WTC11 (cell line): ENCODE measurements at regions not wholly inside any gene's neighbourhood (a gene's known extent, or its start where the extent isn't known, plus 50 kb on each side); places are given as distances from the start of the nearest gene placed in this dataset.

Experiments used
- ATAC-seq: fragments of 200-7000 bp; cut with Tn5 transposase; 2 replicates; pipeline ENCODE4 v1.10.0; 2021; ENCODE audit warnings: mild to moderate bottlenecking, moderate library complexity
- CTCF ChIA-PET: fragments of 300-600 bp; sonication (Branson Sonifier 250); formaldehyde crosslinking; loops from one replicate; lab custom pipeline; 2021; ENCODE audit warnings: antibody characterized with exemption; lab: Charles Lee
- POLR2A ChIA-PET: fragments of 350-600 bp; sonication (Branson Sonifier 250); formaldehyde crosslinking; loops from one replicate; lab custom pipeline; 2021; ENCODE audit warnings: antibody characterized with exemption; lab: Charles Lee
- DNase-seq: peaks from one replicate; pipeline ENCODE4 v3.0.0; 2021; ENCODE audit warnings: low spot score
- H3K27ac Mint-ChIP-seq: 2 replicates; pipeline ENCODE4 v1.8.0; 2021; ENCODE audit warnings: mixed read lengths
- H3K27me3 Mint-ChIP-seq: 2 replicates; pipeline ENCODE4 v1.8.0; 2021; ENCODE audit warnings: low read depth, mild to moderate bottlenecking, moderate library complexity, mixed read lengths
- H3K36me3 Mint-ChIP-seq: 2 replicates; pipeline ENCODE4 v1.8.0; 2021; ENCODE audit warnings: mixed read lengths
- H3K4me1 Mint-ChIP-seq: 2 replicates; pipeline ENCODE4 v1.8.0; 2022; ENCODE audit warnings: mixed read lengths
- H3K4me3 Mint-ChIP-seq: 2 replicates; pipeline ENCODE4 v1.8.0; 2021; ENCODE audit warnings: mild to moderate bottlenecking, moderate library complexity, mixed read lengths
- H3K9me3 Mint-ChIP-seq: 2 replicates; pipeline ENCODE4 v1.8.0; 2021; ENCODE audit warnings: mixed read lengths
- CREB1 ChIP-seq: sonication (generic); formaldehyde crosslinking; IDR thresholded peaks from 2 replicates; pipeline ENCODE4 v1.8.0; 2023; ENCODE audit warnings: mild to moderate bottlenecking, missing genetic modification reagents
- ELF4 ChIP-seq: sonication (generic); formaldehyde crosslinking; IDR thresholded peaks from 2 replicates; pipeline ENCODE4 v1.8.1; 2022; ENCODE audit warnings: low read depth, mild to moderate bottlenecking, moderate library complexity, missing genetic modification reagents
- ETV6 ChIP-seq: sonication (generic); formaldehyde crosslinking; IDR thresholded peaks from 2 replicates; pipeline ENCODE4 v1.8.1; 2022; ENCODE audit warnings: mild to moderate bottlenecking, missing genetic modification reagents
- FOXK1 ChIP-seq: sonication (generic); formaldehyde crosslinking; IDR thresholded peaks from 2 replicates; pipeline ENCODE4 v1.8.0; 2022; ENCODE audit warnings: mild to moderate bottlenecking, moderate library complexity, missing genetic modification reagents
- MXD4 ChIP-seq: fragments of 250-450 bp; sonication (Bioruptor Pico); IDR thresholded peaks from 2 replicates; pipeline ENCODE4 v1.8.0; 2021; ENCODE audit warnings: mild to moderate bottlenecking, moderate library complexity, borderline replicate concordance
- NFE2L1 ChIP-seq: sonication (generic); formaldehyde crosslinking; IDR thresholded peaks from 2 replicates; pipeline ENCODE4 v1.8.1; 2023; ENCODE audit warnings: missing genetic modification reagents
- NR3C1 ChIP-seq: sonication (generic); formaldehyde crosslinking; conservative IDR thresholded peaks from 2 replicates; pipeline ENCODE4 v1.8.1; 2023; ENCODE audit warnings: low read depth, mild to moderate bottlenecking, missing genetic modification reagents
- PRRX2 ChIP-seq: fragments of 250-450 bp; sonication (Bioruptor Pico); IDR thresholded peaks from 2 replicates; pipeline ENCODE4 v1.8.0; 2021; ENCODE audit warnings: mild to moderate bottlenecking
- RELA ChIP-seq: sonication (generic); formaldehyde crosslinking; IDR thresholded peaks from 2 replicates; pipeline ENCODE4 v1.8.1; 2022; ENCODE audit warnings: missing genetic modification reagents, mild to moderate bottlenecking, borderline replicate concordance
- RORB ChIP-seq: fragments of 250-450 bp; sonication (Bioruptor Pico); IDR thresholded peaks from 2 replicates; pipeline ENCODE4 v1.9.0; 2021; ENCODE audit warnings: mild to moderate bottlenecking
- TEAD1 ChIP-seq: sonication (generic); formaldehyde crosslinking; IDR thresholded peaks from 2 replicates; pipeline ENCODE4 v1.8.0; 2022; ENCODE audit warnings: mild to moderate bottlenecking, missing genetic modification reagents
- ZNF121 ChIP-seq: sonication (generic); formaldehyde crosslinking; IDR thresholded peaks from 2 replicates; pipeline ENCODE4 v1.8.0; 2023; ENCODE audit warnings: missing genetic modification reagents
- ZNF219 ChIP-seq: sonication (generic); formaldehyde crosslinking; IDR thresholded peaks from 2 replicates; pipeline ENCODE4 v1.8.0; 2023; ENCODE audit warnings: missing genetic modification reagents, mild to moderate bottlenecking, borderline replicate concordance
- ZNF317 ChIP-seq: sonication (generic); formaldehyde crosslinking; IDR thresholded peaks from 2 replicates; pipeline ENCODE4 v1.8.1; 2023; ENCODE audit warnings: low read depth, mild to moderate bottlenecking, moderate library complexity, missing genetic modification reagents, borderline replicate concordance
- ZNF423 ChIP-seq: fragments of 250-450 bp; sonication (Bioruptor Pico); IDR thresholded peaks from 2 replicates; pipeline ENCODE4 v2.1.2; 2022; ENCODE audit warnings: mild to moderate bottlenecking, moderate library complexity
- ZNF671 ChIP-seq: fragments of 250-450 bp; sonication (Bioruptor Pico); IDR thresholded peaks from 2 replicates; pipeline ENCODE4 v1.8.0; 2021; ENCODE audit warnings: mild to moderate bottlenecking
- TF ChIP-seq, protein P1 (sequence below): fragments of 250-450 bp; sonication (Bioruptor Pico); conservative IDR thresholded peaks from 2 replicates; pipeline ENCODE4 v1.9.0; 2021; ENCODE audit warnings: mild to moderate bottlenecking

GRCh38 chr9:78970375-78970774 is 601.4 kb upstream of the TLE4 start:
- H3K36me3 Mint-ChIP-seq, result peaks cover 15% of the 10 kb centered on the region
- ChIA-PET CTCF (interaction anchor here (1.0 kb wide), 1 partner anchor 9 kb away, joined by 3 read pairs; no protein-coding TSS in a partner anchor), POLR2A (interaction anchor here (1.2 kb wide), 1 partner anchor 12 kb away, joined by 3 read pairs; no protein-coding TSS in a partner anchor)
- H3K4me1 Mint-ChIP-seq, result peaks cover 69% of the 10 kb centered on the region
- H3K4me3 Mint-ChIP-seq, result 0 out of 2 replicates have a peak overlapping the region, but pooled peaks have one; percentile 4
- TF ChIP-seq NFE2L1 (CRISPR knock-in tag) (peak; percentile 79; the same call in 1 of the 2 replicates), RORB (CRISPR knock-in tag) (no peak)
- DNase-seq (no peak), ATAC-seq (no peak; the same call in 1 of the 2 replicates)
- H3K9me3 Mint-ChIP-seq, result peaks cover 18% of the 10 kb centered on the region
- H3K27ac Mint-ChIP-seq, result peak overlapping the region; percentile 50; the same call in 1 of the 2 replicates
- no peaks in the 10 kb centered on the region for H3K27me3 Mint-ChIP-seq

GRCh38 chr9:78971540-78971939 is 600.2 kb upstream of the TLE4 start:
- Mint-ChIP-seq H3K4me1 (peaks cover 76% of the 10 kb centered on the region), H3K27me3 (no peaks in the 10 kb centered on the region), H3K9me3 (peaks cover 18% of the 10 kb centered on the region), H3K4me3 (peak overlapping the region; percentile 27), H3K27ac (peak overlapping the region; percentile 96), H3K36me3 (peaks cover 15% of the 10 kb centered on the region)
- ATAC-seq (peak; percentile 28), DNase-seq (no peak)
- TF ChIP-seq ZNF423 (0 out of 2 replicates have a peak, but pooled peaks have one; percentile 5), ZNF121 (CRISPR knock-in tag) (peak; percentile 84), FOXK1 (CRISPR knock-in tag) (no peak)
- TF ChIP-seq, protein P1, sequence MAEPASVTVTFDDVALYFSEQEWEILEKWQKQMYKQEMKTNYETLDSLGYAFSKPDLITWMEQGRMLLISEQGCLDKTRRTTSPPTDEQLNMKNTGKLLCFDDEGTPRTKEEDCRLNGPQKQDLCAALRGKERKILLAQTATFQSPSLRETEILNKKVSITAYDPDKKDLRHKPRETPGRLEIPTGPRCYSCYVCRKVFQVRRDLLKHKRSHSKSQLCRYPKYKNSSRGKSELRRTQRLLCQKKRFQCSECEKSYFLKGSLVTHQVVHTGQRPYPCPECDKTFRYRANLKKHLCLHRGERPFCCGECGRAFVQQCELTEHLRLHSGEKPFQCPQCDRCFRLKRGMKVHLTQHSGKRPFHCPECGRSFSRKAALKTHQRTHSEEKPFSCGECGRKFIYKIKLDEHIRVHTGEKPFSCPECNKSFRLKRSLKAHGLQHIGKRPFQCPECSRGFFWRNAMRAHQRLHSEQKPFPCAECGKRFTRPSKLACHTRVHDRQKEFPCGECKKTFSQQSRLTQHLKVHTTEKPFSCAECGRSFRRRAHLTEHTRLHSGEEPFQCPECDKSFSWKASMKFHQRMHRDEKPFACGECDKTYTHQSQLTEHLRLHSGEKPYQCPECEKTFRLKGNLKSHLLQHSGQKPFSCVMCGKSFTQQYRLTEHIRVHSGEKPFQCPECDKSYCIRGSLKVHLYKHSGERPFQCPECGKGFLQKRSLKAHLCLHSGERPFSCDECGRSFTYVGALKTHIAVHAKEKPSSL (CRISPR knock-in tag), result no peak
- ChIA-PET POLR2A (no interaction called here), CTCF (interaction anchor here (1.3 to 1.4 kb wide), 2 partner anchors 158 to 283 kb away, joined by 3 to 7 read pairs; no protein-coding TSS in a partner anchor)

GRCh38 chr9:78972303-78972999 is 599.3 kb upstream of the TLE4 start:
- H3K4me3 Mint-ChIP-seq, result peak overlapping the region; percentile 1; the same call in 1 of the 2 replicates
- H3K36me3 Mint-ChIP-seq, result peaks cover 13% of the 10 kb centered on the region
- CTCF ChIA-PET, result interaction anchor here (0.9 to 1.4 kb wide), 6 partner anchors 13 to 459 kb away, joined by 3 to 7 read pairs (median 4); no protein-coding TSS in a partner anchor
- H3K27ac Mint-ChIP-seq, result peak overlapping the region; percentile 97
- no peaks in the 10 kb centered on the region for H3K27me3 Mint-ChIP-seq
- peaks cover 82% of the 10 kb centered on the region for H3K4me1 Mint-ChIP-seq
- H3K9me3 Mint-ChIP-seq, result peaks cover 14% of the 10 kb centered on the region
- TF ChIP-seq TEAD1 (CRISPR knock-in tag) (peak; percentile 48; the same call in 1 of the 2 replicates), ETV6 (CRISPR knock-in tag) (no peak)
- POLR2A ChIA-PET, result no interaction called here
- ATAC-seq (peak; percentile 86), DNase-seq (no peak)

GRCh38 chr9:78973907-78974306 is 597.9 kb upstream of the TLE4 start:
- Mint-ChIP-seq H3K9me3 (peaks cover 5% of the 10 kb centered on the region), H3K27ac (0 out of 2 replicates have a peak overlapping the region, but pooled peaks have one; percentile 30), H3K27me3 (no peaks in the 10 kb centered on the region), H3K36me3 (peaks cover 3% of the 10 kb centered on the region), H3K4me1 (peaks cover 81% of the 10 kb centered on the region), H3K4me3 (no peak overlapping the region)
- ChIA-PET CTCF (no interaction called here), POLR2A (no interaction called here)
- DNase-seq, result no peak
- no peak for ATAC-seq
- TF ChIP-seq ELF4 (CRISPR knock-in tag) (no peak), ZNF317 (CRISPR knock-in tag) (no peak), ZNF219 (CRISPR knock-in tag) (no peak), MXD4 (CRISPR knock-in tag) (no peak), PRRX2 (no peak), RELA (CRISPR knock-in tag) (no peak), ZNF671 (no peak), CREB1 (CRISPR knock-in tag) (no peak), NR3C1 (no peak)
